HG03066 (cell line): ENCODE measurements at regions not wholly inside any gene's neighbourhood (a gene's known extent, or its start where the extent isn't known, plus 50 kb on each side); places are given as distances from the start of the nearest gene placed in this dataset.

Experiments used
- ATAC-seq: cut with Tn5 transposase; IDR thresholded peaks from one replicate; pipeline ENCODE4 v1.9.1; 2021; ENCODE audit warnings: low read depth; ENCODE audit not compliant: unreplicated experiment

GRCh38 chr4:38308728-38309311 is 348.6 kb downstream of the PTTG2 start:
- no peak for ATAC-seq

DNA sequence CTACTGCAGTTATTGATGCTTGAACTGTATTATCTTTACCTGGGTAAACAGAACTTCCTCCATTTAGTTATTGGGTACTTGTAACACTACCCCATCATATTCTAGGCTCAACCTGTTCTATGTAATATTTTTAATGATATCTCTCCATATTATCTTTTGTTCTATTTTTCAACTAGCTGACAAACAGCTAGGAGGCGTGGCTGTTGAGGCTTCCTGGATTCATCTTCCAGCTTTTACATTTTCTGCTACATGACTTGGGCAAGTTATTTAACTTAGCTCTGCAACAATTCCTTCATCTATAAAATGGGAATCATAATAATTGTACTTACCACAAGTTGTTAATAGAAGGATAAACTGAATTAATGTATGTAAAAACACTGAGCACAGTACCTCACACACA is 349.3 kb downstream of the PTTG2 start:
- no peak for ATAC-seq

- peak; percentile 86 for ATAC-seq
Observed at GRCh38 chr4:38310446-38311043, 350.3 kb downstream of the PTTG2 start.

GRCh38 chr4:38311495-38312126 is 351.4 kb downstream of the PTTG2 start:
- no peak for ATAC-seq

DNA sequence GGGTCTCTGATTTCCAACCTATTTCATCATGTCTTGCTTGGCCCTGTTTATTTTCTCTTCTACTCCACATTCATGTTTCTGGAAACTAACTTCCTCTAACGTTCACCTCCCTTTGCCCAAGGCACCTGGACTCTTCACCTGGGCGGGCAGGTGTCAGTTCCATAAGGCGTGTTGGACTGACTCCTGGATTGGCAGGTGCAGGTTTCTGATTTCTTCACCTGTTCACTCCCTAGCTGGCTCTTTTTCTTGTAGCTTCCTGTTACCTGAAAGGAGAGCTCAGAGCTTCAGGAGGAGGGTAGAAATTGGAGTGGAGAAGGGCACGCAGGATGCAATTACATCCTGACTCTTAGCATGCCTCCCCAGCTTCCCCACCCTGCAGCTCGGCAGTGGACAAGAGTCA is 350.8 kb upstream of the KLF3 start:
- no peak for ATAC-seq

GRCh38 chr4:38313999-38314561 is 349.9 kb upstream of the KLF3 start:
- no peak for ATAC-seq

GRCh38 chr4:38314663-38315062 is 349.3 kb upstream of the KLF3 start:
- no peak for ATAC-seq

GRCh38 chr4:38315286-38315685 is 348.7 kb upstream of the KLF3 start:
- no peak for ATAC-seq

DNA sequence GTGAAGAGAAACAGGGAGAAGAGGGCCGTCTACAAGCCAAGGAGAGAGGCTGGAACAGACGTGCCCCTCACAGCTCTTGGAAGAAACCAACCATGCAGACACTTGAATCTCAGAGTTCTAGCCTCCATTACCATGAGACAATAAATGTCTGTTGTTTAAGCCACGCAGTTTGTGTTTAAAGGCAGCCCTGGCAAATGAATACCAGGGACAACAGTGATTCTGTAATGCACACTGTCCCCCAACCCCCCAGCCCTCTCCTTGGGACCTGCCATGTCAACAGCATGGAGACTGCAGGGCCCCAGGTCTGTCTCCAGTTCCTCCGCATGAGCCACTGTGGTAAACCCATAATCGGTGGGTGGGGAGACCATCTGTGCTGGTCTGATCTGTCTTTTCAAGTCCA is 348.0 kb upstream of the KLF3 start:
- no peak for ATAC-seq

- no peak for ATAC-seq
Observed at GRCh38 chr4:38317041-38317674, 346.8 kb upstream of the KLF3 start.

DNA sequence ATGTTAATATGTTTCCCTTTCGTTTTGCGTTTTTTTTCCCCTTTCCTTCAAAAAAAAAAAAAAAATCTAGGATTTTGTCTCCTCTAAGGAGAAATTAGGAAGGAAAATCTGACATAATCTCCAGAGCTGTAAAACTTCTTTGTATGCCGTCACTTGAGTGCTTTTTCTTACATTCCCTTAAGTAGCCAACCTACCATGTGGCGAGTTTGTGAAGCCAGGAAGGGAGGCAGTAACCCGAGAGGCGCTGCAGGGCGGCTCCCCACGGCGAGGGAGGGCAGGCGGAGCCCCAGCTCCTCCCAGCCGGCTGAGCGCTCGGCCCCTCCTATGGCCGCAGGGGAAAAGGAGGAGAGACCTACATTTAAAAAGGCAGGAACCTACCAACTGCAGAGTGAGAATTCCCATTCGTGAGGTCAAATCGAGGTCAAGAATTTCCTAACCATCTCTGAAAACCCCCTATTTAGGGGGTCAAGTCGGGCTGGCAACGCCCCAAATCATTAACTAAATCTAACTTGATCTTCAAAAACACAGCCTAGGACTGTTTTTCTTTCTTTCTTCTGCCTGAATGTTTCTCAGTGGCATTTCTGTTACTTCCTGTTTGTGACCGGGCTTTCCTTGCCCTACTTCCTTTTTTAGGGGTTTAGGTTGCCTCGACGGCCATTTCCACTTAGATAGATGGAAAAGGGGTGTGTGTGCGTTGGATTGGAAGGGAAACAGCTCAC is 345.1 kb upstream of the KLF3 start:
- ATAC-seq, result peak; percentile 85

GRCh38 chr4:38319456-38320342 is 344.3 kb upstream of the KLF3 start:
- ATAC-seq, result peak; percentile 52

DNA sequence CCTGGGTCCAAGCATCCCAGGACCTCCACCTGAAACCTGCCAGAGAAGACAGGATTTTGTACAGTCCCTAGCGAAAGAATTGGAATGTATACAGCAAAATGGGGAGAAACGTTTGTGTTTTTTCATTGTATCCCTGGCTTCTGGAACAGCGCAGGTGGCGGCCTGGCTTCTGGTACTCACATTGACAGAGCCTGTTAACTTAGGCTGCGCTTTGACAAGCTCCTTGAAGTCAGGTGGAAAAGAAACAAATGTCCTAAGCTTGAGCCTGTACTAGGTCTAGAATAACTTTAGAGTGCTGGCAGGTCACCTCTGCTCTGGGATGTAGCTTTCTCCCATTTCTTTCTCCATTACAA is 343.7 kb upstream of the KLF3 start:
- ATAC-seq, result no peak

- no peak for ATAC-seq
Observed at GRCh38 chr4:38320833-38321232, 343.2 kb upstream of the KLF3 start.

DNA sequence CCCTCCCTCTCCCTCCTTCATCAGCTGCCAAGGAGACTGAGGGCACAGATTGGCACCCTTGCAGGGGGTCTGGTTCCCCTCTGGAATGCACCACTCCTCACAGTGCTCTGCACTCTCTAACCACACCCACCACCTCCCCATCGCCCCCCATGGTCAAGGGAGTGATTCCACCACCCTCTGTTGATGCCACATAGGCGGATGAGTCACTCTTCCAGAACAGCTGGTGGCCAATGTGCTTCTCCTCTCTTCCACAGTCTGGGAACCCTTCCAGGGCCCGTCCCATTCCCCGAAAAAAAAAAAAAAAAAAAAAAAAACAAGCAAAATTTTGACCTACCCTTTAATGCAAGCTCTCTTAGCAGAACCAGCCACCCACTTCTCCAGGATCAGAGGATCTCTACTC is 341.3 kb upstream of the KLF3 start:
- ATAC-seq, result no peak

DNA sequence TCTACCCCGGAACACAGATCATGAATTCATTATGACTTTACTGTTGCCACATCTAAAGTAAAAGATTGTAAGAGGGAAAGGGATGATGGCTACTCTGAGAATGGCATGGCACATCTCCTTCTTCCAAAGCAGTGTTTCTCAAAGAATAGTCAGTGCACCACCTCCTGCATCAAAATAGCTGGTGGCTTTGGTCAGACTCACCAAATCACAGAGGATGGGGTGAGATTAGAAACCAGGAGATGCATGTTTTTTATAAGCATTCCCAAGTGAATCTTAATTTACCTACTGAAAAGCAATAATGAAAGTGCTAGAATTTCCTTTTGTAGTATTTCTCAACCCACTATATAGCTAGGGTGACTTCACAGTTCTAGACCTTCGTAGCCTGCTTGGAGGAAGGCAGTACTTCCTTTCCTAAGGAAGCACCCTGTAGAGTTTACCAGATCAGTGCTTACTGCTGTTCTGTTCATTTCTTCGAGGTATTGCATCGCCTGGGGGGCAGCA is 340.8 kb upstream of the KLF3 start:
- no peak for ATAC-seq

DNA sequence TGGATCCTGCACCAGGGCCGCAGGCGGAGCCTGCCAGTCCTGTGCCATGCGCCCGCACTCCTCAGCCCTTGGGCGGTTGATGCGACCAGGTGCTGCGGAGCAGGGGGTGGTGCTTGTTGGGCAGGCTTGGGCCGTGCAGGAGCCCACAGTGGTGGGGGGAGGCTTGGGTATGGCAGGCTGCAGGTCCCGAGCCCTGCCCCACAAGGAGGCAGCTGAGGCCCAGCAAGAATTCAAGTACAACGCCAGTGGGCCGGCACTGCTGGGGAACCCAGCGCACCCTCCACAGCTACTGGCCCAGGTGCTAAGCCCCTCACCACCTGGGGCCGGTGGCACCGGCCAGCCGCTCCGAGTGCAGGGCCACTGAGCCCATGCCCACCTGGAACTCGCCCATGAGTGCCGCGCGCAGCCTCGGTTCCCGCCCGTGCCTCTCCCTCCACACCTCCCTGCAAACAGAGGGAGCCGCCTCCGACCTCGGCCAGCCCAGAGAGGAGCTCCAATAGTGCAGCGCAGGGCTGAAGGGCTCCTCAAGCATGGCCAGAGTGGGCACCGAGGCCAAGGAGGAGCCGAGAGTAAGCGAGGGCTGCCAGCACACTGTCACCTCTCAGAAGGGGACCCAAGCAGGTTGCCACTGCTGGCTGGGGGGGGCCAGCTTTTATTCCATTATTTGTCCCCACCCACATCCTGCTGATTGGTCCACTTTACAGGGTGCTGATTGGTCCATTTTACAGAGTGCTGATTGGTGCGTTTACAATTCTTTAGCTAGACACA is 339.0 kb upstream of the KLF3 start:
- no peak for ATAC-seq

- no peak for ATAC-seq
Observed at GRCh38 chr4:38325629-38325913, 338.4 kb upstream of the KLF3 start.

- ATAC-seq, result no peak
Observed at GRCh38 chr4:38326499-38326898, 337.5 kb upstream of the KLF3 start.
